Jurkat, Clone E6-1 (cell line): ENCODE measurements at regions not wholly inside any gene's neighbourhood (a gene's known extent, or its start where the extent isn't known, plus 50 kb on each side); places are given as distances from the start of the nearest gene placed in this dataset.

Experiments
- DNase-seq: peaks from one replicate; pipeline ENCODE4 v3.0.0-alpha.2; 2011; ENCODE audit warnings: low read depth, low spot score
- H3K4me3 ChIP-seq: 2 replicates; pipeline ENCODE4 v1.5.1; 2011; ENCODE audit warnings: mild to moderate bottlenecking, low read length, control low read depth, moderate library complexity

DNA sequence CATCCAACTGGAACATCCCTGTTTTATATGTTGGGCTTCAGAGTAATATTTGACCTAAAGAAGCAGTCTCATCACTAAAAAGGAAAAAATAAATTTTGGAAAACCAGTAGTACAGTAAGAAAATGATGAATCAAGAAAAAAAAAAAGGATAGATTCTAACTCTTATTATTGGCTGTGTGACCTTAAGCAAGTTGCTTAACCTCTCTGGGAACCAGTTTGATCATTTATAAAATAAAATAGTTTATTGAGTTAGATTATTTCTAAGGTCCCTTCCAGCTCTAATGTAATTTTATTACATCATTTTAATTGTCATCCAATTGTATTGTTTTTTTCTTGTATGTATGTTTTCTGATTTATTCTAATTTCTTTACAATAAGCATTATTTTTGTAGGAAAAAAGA lies 127.0 kb downstream of the PRELID2 start:
- no peak overlapping the region for H3K4me3 ChIP-seq
- DNase-seq = no peak

DNA sequence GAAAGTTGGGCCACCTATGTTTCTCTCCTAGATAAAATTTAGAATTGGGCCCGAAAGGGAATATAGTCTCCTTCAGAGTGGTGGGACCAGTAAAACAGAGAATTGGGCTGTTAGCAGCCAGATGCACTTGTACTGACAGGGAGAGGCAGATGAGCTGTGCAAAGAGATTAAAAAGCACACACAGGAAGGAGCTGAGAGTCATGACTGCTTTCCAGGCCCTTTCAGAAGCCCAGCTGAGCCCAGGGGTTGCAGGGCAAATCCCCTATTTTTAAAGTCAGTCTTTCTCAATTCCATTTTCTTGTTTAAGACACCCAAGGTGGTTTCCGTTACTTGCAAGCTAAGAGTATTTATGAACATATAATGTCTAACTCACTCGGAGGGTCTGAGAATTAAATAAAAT lies 130.4 kb downstream of the PRELID2 start:
- H3K4me3 ChIP-seq = no peak overlapping the region
- DNase-seq = no peak

DNA sequence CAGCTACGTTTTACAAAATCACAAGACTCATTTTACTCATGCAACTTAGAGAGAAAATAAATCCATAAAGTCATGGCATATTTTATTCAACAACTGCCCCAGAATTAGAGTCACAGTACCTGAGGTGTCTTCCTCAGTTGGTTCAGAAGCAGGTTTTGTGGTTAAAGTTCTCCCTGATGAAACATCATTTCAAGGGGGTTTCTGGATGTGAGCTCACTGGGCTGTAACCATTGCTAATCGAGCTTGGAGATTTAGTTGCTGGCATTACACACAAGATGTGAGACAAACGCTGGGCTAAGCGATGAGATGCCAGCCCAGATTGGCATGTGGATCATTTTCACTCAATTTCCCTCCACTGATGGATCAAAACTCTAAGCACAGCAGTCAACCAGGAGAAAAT lies 131.3 kb downstream of the PRELID2 start:
- H3K4me3 ChIP-seq = no peak overlapping the region
- no peak for DNase-seq

DNA sequence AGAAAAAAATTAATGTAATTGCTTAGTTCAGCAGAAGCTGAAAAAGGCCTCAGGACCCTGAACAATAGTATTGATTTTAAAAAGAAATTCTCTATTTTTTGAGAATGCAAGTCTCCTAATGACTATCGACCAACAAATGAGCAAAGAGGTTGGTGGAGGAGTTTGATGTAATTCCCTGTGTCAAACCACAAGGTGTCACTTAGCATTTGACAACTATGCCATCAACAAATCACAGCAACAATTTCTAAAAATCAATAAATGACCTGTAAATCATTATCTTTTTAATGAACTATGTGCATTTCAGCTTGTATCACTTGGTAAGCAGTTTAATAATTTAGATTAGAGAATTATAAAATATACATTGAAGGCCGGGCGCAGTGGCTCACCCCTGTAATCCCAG lies 133.7 kb downstream of the PRELID2 start:
- no peak for DNase-seq
- H3K4me3 ChIP-seq = no peak overlapping the region

DNA sequence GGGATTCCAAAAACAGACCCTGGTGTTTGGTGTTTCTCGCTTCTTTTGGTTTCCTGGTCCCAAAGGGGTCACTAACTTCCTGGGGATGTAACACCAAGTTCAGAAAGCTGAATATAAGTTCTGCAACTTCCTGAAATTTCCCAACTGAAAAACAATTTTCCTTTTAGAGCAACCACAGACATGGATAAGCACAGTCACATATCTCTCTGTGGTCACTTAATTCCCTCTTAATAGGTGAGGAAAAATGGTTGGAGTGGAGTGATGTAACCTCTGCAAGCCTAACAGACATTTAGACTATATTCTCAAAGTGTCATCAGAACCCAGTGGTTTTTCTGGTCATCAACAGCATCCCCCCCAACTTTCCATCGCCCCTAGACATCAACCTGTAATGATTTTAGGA lies 135.3 kb downstream of the PRELID2 start:
- DNase-seq = no peak
- no peak overlapping the region for H3K4me3 ChIP-seq

DNA sequence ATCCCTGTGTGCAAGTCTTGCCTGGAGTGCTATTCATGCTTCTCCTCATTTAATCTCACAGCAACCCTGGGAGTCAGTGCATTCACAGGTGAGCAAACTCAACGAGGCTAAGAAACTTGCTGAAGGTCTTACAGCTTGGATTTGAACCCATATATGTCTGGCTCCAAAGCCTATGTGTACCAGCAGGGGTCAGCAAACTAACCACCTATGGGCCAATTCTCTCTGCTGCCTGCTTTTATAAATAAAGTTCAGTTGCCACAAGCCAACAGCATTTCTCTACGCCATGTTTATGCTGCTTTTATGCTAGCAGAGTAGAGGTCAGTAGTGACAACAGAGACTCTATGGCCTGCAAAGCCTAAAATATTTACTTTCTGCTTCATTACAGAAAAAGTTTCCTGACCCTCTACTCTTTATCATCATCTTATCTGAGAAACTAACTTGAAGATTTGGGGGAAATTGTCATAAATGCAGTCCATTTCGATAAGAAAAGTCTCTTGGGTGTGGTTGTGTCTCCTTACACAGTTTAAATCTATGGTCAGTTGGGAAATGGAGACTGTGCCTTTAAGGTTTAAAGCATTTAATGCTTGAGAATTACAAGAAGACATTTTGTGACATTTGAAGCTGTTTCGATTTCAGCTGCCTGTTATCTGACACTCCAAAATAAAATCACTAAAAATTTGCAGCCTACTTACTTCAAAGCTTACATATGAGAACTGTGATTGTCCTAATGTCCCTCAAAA lies 137.7 kb downstream of the PRELID2 start:
- H3K4me3 ChIP-seq = no peak overlapping the region
- DNase-seq = peak; percentile 54

DNA sequence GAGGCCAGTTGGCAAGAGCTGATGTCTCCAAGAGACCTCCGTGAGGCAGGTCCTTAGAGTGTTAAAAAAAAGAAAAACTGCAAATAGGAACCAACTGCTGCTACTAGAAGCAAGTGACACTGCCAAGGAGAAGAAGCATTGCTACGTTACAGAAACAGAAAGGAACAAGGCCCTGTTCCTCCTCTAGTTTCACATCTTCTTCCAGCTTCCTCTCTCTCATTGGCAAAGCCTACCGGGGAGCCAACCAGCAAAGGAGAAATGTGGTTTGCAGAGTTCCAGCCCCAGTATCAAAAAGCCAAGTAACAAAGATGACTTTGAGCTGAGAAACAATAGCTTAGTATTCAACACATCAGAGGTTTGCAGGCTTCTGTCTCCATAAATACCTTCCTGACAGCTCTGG lies 145.9 kb downstream of the PRELID2 start:
- no peak overlapping the region for H3K4me3 ChIP-seq
- no peak for DNase-seq

DNA sequence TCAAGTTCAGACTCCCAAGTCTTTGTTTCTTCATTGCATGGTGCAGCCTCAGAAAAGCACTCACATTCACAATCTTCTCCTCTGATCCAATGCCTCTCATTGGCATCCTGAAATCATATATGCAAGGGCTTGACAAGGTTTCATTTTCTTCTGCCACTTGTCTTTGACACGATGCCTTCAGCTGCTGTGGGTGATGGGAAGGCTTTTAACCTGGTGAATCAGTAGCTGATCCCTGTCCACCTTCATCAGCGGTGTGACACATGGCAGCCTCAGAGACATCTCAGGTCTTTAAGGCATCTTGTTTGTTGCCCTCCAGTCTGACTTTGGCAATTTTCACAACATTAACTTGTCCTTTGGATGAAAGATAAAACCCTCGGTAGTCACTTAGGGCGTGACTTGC lies 147.2 kb downstream of the PRELID2 start:
- no peak for DNase-seq

DNA sequence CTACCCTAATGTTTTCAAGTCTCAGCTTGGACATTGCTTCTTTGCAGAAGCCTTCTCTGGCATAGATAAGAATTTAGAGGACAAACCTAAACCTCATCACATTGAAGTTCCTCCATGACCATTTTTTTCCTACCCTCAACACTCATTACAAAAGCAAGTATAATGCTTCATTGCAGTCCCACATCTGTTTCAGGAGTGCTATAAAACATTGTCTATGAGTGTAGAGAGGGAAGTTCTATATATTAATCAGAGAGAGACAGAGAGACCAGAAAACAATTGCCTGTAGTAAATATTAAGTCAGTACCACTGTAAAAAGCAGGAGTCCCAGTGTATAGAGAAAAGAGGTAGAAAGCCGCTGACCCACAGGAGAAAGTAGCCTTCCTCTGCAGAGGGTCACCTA lies 149.7 kb downstream of the PRELID2 start:
- DNase-seq = no peak
- H3K4me3 ChIP-seq = no peak overlapping the region

More for the DNA sequence above, 147.2 kb downstream of the PRELID2 start:
- no peak overlapping the region for H3K4me3 ChIP-seq

DNA sequence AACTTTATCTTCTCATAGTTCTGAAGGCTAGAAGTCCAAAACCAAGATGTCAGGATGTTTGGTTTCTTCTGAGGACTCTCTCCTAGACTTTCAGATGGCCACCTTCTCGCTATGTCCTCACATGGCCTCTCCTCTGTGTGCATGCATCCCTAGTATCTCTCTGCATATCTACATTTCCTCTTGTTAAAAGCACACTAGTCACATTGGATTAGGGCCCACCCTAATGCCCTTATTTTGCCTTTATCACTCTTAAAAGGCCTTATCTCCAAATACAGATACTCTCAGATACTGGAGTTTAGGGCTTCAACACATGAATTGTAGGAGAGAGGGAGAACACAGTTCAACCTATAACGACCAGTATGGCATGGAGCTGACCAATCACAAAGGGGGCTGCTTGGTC lies 151.7 kb downstream of the PRELID2 start:
- H3K4me3 ChIP-seq = no peak overlapping the region
- DNase-seq = no peak

DNA sequence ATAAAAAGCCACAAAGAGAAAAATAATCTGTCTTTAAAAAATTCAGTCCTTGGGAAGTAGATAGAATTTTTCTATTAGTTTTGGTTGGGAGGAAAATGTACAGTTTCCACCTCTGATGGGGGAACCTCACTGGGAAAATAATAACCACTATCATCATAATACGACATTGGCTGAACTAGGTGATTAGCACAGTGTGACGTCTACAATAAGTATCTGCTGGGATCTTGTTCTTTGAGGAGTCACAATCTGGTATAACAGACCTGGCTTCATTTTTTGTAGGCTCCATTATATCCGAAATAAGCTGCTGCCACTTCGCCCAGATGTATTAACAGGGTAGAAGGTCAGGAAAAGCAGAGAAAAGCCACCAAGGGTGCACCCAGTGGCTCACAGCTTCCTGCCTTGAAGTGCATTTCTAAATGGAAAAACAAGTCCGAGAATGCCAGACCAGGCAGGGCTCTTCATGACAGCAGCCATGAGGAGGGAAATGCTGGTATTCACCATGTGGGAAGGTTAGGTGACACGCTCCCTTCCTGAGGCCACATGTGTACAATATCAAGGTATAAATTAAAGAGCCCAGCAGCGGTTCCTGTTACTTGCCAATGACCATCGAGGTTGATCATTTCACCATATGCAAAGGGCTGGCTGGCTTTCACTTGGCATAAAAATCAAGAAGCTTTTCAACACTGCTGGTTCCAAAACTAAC lies 152.8 kb downstream of the PRELID2 start:
- no peak for DNase-seq
- H3K4me3 ChIP-seq = no peak overlapping the region

DNA sequence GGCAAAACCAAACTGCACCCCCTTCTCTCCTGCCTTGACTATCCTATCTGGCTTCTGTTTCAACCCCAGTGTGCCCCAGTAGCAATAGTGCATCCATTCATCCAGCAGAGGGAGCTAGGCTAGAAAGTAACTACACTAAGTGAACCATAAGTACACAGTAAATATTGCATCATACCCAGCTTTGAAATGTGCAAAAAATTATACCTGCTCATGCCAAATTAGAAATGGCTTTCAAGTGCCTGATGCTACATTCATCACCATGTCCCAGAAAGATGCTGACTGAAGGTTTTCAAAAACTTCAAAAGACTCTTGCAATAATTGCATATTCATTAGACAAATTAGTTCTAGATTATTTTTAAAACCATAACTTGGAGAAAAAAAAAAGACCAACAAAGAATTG lies 153.5 kb downstream of the PRELID2 start:
- DNase-seq = peak; percentile 61

DNA sequence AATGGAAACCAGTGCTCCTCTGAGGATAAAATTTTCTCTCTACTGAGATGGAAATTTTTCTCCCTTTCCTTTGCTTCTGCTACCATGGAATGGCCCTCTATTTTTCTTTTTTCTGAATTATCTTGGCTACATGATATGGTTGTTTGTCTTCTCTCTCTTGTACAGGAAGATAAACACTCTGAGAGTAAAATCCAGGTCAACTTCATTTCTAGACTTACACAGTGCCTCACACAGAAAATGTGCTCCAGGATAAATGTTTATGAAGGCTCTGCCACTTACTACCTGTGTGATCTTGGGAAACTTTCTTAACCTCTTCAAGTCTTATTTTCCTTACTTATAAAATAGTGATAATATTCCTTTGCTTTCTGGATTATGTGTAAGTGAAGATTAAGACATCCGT lies 153.9 kb downstream of the PRELID2 start:
- no peak for DNase-seq
- no peak overlapping the region for H3K4me3 ChIP-seq

More for the DNA sequence above, 153.5 kb downstream of the PRELID2 start:
- no peak overlapping the region for H3K4me3 ChIP-seq

DNA sequence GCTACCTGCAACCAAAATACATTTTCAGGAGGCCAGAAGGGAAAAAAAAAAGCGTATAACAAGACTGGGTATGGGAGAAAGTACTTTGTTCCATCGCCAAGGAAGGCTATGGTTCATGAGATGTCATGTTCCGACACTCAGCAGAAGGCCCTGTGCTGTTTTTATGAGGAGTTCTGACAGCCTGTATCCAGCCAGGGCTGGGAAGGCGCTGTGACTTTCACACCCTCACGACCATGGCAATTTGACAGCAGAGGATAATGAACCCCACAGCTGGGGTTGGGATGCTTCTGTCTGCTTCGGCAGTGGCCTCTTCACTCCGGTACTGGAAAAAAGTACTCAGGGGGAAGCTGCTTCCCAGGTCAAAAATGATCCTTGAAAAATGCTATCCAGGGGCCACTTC lies 154.4 kb downstream of the PRELID2 start:
- H3K4me3 ChIP-seq = no peak overlapping the region
- DNase-seq = no peak

DNA sequence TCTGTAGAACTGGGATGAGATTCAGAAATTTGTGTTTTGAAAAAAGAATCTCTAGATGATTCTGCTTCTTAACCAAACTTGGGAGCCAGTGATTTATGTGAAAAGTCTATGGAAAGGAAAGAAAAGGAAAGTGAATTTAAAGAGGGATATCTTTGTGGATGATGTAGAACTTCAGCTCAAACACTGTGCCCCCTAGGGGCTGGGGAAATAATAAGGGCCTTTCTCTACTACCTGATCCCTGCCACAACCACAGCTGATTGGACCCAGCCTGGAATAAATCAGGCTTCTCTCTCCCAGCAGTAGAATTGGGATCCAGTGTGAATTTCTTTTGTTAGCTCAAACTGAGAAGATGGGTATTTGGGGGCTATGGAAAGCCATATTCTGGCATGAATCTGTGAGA lies 155.0 kb downstream of the PRELID2 start:
- H3K4me3 ChIP-seq = no peak overlapping the region
- DNase-seq = no peak

DNA sequence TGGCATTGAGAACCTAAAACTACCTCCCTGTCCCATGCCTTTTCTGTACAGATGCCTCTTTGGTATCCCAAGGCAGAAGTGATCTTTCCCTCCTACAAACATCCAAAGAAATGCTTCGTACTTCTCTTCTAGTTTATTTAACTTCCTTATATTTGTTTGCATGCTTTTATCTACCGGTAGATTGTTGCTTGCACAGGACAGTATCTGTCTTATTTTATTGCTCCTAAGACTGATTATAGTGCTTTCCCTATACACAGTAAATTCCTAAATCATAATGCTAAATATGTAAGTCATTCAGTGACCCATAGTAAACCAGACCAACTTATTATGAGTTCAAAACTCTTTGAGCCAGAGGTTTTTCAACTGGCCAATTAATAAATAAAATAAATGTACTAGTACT lies 156.9 kb downstream of the PRELID2 start:
- DNase-seq = no peak
- H3K4me3 ChIP-seq = no peak overlapping the region

DNA sequence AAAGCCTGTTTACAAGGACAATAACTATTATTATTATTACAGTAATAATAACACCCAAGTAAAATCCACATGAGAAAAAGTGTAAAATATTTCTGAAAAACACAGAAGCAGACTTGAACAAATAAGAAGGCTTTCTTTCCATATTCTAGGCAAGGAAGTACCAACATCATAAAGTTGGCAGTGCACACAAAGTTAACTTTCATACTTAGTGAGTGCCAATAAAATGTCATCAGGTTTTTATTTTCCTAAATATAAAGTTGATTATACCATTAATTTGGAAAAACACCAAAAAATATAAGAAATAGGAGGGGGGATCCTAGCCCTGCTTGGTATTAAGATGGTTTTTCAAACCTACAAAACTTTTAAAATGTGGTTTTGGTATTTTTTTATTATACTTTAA lies 161.4 kb downstream of the PRELID2 start:
- no peak for DNase-seq
- H3K4me3 ChIP-seq = no peak overlapping the region

DNA sequence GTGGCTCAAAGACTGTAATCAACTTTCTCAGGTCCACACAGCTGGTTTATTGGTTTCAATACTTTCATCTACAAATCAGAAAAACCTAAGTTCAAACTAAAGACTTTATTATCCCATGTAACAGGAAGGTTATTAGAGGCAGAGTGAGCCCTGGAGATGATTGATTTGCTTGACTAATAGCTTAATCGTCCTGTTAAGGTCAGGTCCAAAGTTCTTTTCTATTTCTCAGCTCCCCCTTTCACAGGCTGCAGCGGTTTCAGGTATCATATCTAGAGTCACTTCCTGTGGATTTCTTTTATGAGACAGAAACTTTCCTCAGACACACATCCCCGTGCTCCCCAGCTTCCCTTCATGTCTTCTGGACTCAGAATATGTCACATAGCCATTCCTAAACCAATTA lies 166.4 kb downstream of the PRELID2 start:
- no peak for DNase-seq
- H3K4me3 ChIP-seq = no peak overlapping the region

DNA sequence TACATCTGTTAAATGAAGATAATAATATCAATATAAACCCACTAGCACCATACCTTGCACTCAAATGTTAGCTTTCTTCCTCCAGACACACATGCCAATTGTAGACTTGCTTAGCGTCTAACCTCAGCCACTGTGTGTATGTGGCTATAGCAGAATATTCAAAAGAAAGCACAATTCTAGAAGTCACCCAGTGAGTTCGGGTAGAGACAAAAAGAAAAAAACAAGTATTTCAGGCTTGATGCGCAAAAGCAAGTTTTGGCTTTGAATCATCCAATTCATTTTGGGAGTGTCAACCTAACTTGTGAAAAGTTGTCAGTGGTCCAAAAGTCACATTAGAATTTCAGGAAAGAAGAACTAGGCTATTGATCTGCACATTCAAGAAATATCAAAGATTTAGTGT lies 167.4 kb downstream of the PRELID2 start:
- no peak overlapping the region for H3K4me3 ChIP-seq
- no peak for DNase-seq

DNA sequence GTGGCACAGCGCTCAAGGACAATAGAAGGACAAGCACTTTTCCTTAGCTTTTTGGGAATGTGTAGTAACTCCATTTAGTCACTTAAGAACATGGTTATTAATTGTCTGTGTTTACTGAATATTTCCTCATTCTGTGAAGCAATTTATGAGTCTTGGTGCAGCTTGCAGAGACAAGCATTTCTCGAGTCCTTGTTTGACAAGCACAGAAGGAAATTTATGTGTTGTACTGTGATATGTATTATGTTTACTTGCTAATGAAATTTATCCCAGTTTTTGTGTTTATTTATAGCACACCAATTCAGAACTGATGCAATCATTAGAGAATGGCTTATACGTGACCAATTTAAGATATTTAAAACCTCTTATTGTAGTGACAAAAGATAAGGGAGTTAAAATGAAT lies 168.6 kb downstream of the PRELID2 start:
- no peak for DNase-seq
- no peak overlapping the region for H3K4me3 ChIP-seq
